HG03159 (cell line): ENCODE measurements at regions not wholly inside any gene's neighbourhood (a gene's known extent, or its start where the extent isn't known, plus 50 kb on each side); places are given as distances from the start of the nearest gene placed in this dataset.

Experiments used
- ATAC-seq: cut with Tn5 transposase; IDR thresholded peaks from one replicate; pipeline ENCODE4 v1.9.1; 2021; ENCODE audit warnings: mild to moderate bottlenecking, moderate library complexity; ENCODE audit not compliant: unreplicated experiment

GRCh38 chr13:111513766-111514609 is 193.5 kb downstream of the TEX29 start:
- ATAC-seq = no peak

GRCh38 chr13:111514610-111515306 is 194.3 kb downstream of the TEX29 start:
- no peak for ATAC-seq

GRCh38 chr13:111515307-111515617 is 194.8 kb downstream of the TEX29 start:
- no peak for ATAC-seq

- ATAC-seq = no peak
These were observed 195.2 kb downstream of the TEX29 start for GRCh38 chr13:111515635-111516034.

- ATAC-seq = no peak
These were observed 196.5 kb downstream of the TEX29 start for GRCh38 chr13:111516712-111517640.

GRCh38 chr13:111517641-111518010 is 197.2 kb downstream of the TEX29 start:
- ATAC-seq = no peak

- ATAC-seq = no peak
These were observed 197.8 kb downstream of the TEX29 start for GRCh38 chr13:111518161-111518792.

- no peak for ATAC-seq
These were observed 198.6 kb downstream of the TEX29 start for GRCh38 chr13:111519041-111519440.

GRCh38 chr13:111519490-111520170 is 199.2 kb downstream of the TEX29 start:
- ATAC-seq = no peak

- no peak for ATAC-seq
These were observed 200.6 kb downstream of the TEX29 start for GRCh38 chr13:111521030-111521429.

GRCh38 chr13:111521691-111522229 is 201.3 kb downstream of the TEX29 start:
- ATAC-seq = no peak

- ATAC-seq = no peak
These were observed 205.1 kb downstream of the TEX29 start for GRCh38 chr13:111525320-111526118.

GRCh38 chr13:111526922-111527321 is 206.5 kb downstream of the TEX29 start:
- no peak for ATAC-seq

- no peak for ATAC-seq
These were observed 207.3 kb downstream of the TEX29 start for GRCh38 chr13:111527614-111528229.

GRCh38 chr13:111528513-111528912 is 208.1 kb downstream of the TEX29 start:
- no peak for ATAC-seq

- ATAC-seq = no peak
These were observed 209.9 kb downstream of the TEX29 start for GRCh38 chr13:111530137-111530870.

- ATAC-seq = no peak
These were observed 211.1 kb downstream of the TEX29 start for GRCh38 chr13:111531505-111531904.

- no peak for ATAC-seq
These were observed 211.7 kb downstream of the TEX29 start for GRCh38 chr13:111532111-111532510.
